Loucy (cell line): ENCODE measurements at regions not wholly inside any gene's neighbourhood (a gene's known extent, or its start where the extent isn't known, plus 50 kb on each side); places are given as distances from the start of the nearest gene placed in this dataset.
"Not testable (repeated sequence)": the region's sequence is repeated elsewhere in the genome, so short reads cannot be mapped to it uniquely, and the experiment has no call there.

Source experiments
- H2AFZ ChIP-seq: fragments of 200-600 bp; sonication (generic); 2 replicates; pipeline ENCODE4 v1.6.0; 2016; ENCODE audit warnings: antibody characterized with exemption, mild to moderate bottlenecking, low read length, moderate library complexity
- H3F3A ChIP-seq: fragments of 200-600 bp; 2 replicates; pipeline ENCODE4 v1.6.0; 2016; ENCODE audit warnings: antibody characterized with exemption, low read depth, mild to moderate bottlenecking
- H3K27me3 ChIP-seq: fragments of 200-600 bp; sonication (generic); 2 replicates; pipeline ENCODE4 v1.6.1; 2014; ENCODE audit warnings: low read length, mild to moderate bottlenecking; ENCODE audit not compliant: insufficient read depth, poor library complexity, severe bottlenecking
- H3K36me3 ChIP-seq: fragments of 200-600 bp; sonication (generic); 2 replicates; pipeline ENCODE4 v1.6.1; 2016; ENCODE audit warnings: low read length; ENCODE audit not compliant: insufficient read depth
- H3K4me1 ChIP-seq: fragments of 200-600 bp; sonication (generic); 2 replicates; pipeline ENCODE4 v1.5.1; 2014; ENCODE audit warnings: low read length, mild to moderate bottlenecking; ENCODE audit not compliant: insufficient read depth, poor library complexity, severe bottlenecking
- H3K4me2 ChIP-seq: fragments of 200-600 bp; sonication (generic); 2 replicates; pipeline ENCODE4 v1.6.0; 2014; ENCODE audit warnings: antibody characterized with exemption, low read length, low read depth, mild to moderate bottlenecking; ENCODE audit not compliant: poor library complexity, severe bottlenecking
- H3K4me3 ChIP-seq: fragments of 200-600 bp; sonication (generic); 2 replicates; pipeline ENCODE4 v1.5.1; 2014; ENCODE audit warnings: low read length, mild to moderate bottlenecking, mixed read lengths; ENCODE audit not compliant: poor library complexity, severe bottlenecking
- H3K79me2 ChIP-seq: fragments of 200-600 bp; sonication (generic); 2 replicates; pipeline ENCODE4 v1.6.1; 2014; ENCODE audit warnings: low read length; ENCODE audit not compliant: insufficient read depth
- H3K9ac ChIP-seq: fragments of 200-600 bp; sonication (generic); 2 replicates; pipeline ENCODE4 v1.6.0; 2014; ENCODE audit warnings: mild to moderate bottlenecking, low read depth, low read length, moderate library complexity; ENCODE audit not compliant: poor library complexity, severe bottlenecking
- H3K9me2 ChIP-seq: fragments of 200-600 bp; sonication (generic); replicated peaks from 2 replicates; pipeline ENCODE4 v1.6.1; 2016; ENCODE audit warnings: low read depth, low read length, mixed read lengths
- H3K9me3 ChIP-seq: fragments of 200-600 bp; sonication (generic); 2 replicates; pipeline ENCODE4 v1.6.1; 2014; ENCODE audit warnings: mild to moderate bottlenecking, antibody characterized with exemption, low read length, low read depth; ENCODE audit not compliant: insufficient read depth
- H4K20me1 ChIP-seq: fragments of 200-600 bp; sonication (generic); 2 replicates; pipeline ENCODE4 v1.6.0; 2014; ENCODE audit warnings: antibody characterized with exemption, low read length, mild to moderate bottlenecking; ENCODE audit not compliant: insufficient read depth, poor library complexity, severe bottlenecking
- CTCF ChIP-seq: fragments of 200-600 bp; sonication (generic); conservative IDR thresholded peaks from 2 replicates; pipeline ENCODE4 v1.5.1; 2014; ENCODE audit warnings: mild to moderate bottlenecking, antibody characterized with exemption, low read length
- EZH2phosphoT487 ChIP-seq: fragments of 200-600 bp; IDR thresholded peaks from 2 replicates; pipeline ENCODE4 v1.6.1; 2018; ENCODE audit warnings: antibody characterized with exemption, mild to moderate bottlenecking, moderate library complexity, borderline replicate concordance

GRCh38 chr16:31718998-31719397 is 154.6 kb upstream of the ZNF267 start:
- H3K4me3 ChIP-seq = no peak overlapping the region
- H3K9ac ChIP-seq = no peak overlapping the region
- no peaks in the 10 kb centered on the region for H3K9me3 ChIP-seq
- TF ChIP-seq EZH2phosphoT487 (no peak), CTCF (no peak)
- H3K9me2 ChIP-seq = no peaks in the 10 kb centered on the region
- H3K4me2 ChIP-seq = no peak overlapping the region
- H4K20me1 ChIP-seq = peaks cover 16% of the 10 kb centered on the region
- H3K36me3 ChIP-seq = no peaks in the 10 kb centered on the region
- peaks cover 33% of the 10 kb centered on the region for H3K4me1 ChIP-seq
- H3K79me2 ChIP-seq = peaks cover 34% of the 10 kb centered on the region
- H3K27me3 ChIP-seq = no peaks in the 10 kb centered on the region
- H2AFZ ChIP-seq = no peak overlapping the region
- H3F3A ChIP-seq = no peaks in the 10 kb centered on the region

- TF ChIP-seq CTCF = no peak
- no peak for TF ChIP-seq EZH2phosphoT487
- Histone ChIP-seq H3F3A (no peaks in the 10 kb centered on the region), H3K79me2 (no peaks in the 10 kb centered on the region; the same call in 1 of the 2 replicates), H3K9ac (no peak overlapping the region), H4K20me1 (no peaks in the 10 kb centered on the region), H3K36me3 (peaks cover 7% of the 10 kb centered on the region; the same call in 1 of the 2 replicates), H3K9me3 (no peaks in the 10 kb centered on the region), H3K4me1 (no peaks in the 10 kb centered on the region), H3K27me3 (no peaks in the 10 kb centered on the region), H3K4me3 (no peak overlapping the region), H3K9me2 (no peaks in the 10 kb centered on the region), H2AFZ (no peak overlapping the region), H3K4me2 (no peak overlapping the region)
Observed at GRCh38 chr16:31727553-31727952, 146.1 kb upstream of the ZNF267 start.

GRCh38 chr16:31734265-31734664 is 139.3 kb upstream of the ZNF267 start:
- Histone ChIP-seq H3K9me3 (0 out of 2 replicates have a peak, but pooled peaks cover 8% of the 10 kb centered on the region), H4K20me1 (no peaks in the 10 kb centered on the region), H3K36me3 (peaks cover 26% of the 10 kb centered on the region), H3K9ac (no peak overlapping the region), H2AFZ (no peak overlapping the region), H3F3A (no peaks in the 10 kb centered on the region), H3K27me3 (no peaks in the 10 kb centered on the region), H3K79me2 (no peaks in the 10 kb centered on the region; the same call in 1 of the 2 replicates), H3K4me3 (no peak overlapping the region), H3K9me2 (no peaks in the 10 kb centered on the region), H3K4me2 (no peak overlapping the region), H3K4me1 (no peaks in the 10 kb centered on the region)
- TF ChIP-seq EZH2phosphoT487 = no peak
- no peak for TF ChIP-seq CTCF

GRCh38 chr16:31745098-31745497 is 128.5 kb upstream of the ZNF267 start:
- Histone ChIP-seq H3K9me3 (peaks cover 35% of the 10 kb centered on the region), H3K36me3 (peaks cover 12% of the 10 kb centered on the region; the same call in 1 of the 2 replicates)
- H3K4me1 ChIP-seq, H3K9me2 ChIP-seq, H3K4me3 ChIP-seq, H4K20me1 ChIP-seq, H2AFZ ChIP-seq, H3K27me3 ChIP-seq, H3F3A ChIP-seq, H3K9ac ChIP-seq, H3K4me2 ChIP-seq, H3K79me2 ChIP-seq: not testable (repeated sequence)
